NCI-H2227 (cell line): ENCODE measurements at regions not wholly inside any gene's neighbourhood (a gene's known extent, or its start where the extent isn't known, plus 50 kb on each side); places are given as distances from the start of the nearest gene placed in this dataset.

Experiments
- DNase-seq: peaks from one replicate; lab custom pipeline; 2025; ENCODE audit not compliant: unreplicated experiment; lab: John Stamatoyannopoulos, UW

GRCh38 chr4:15262396-15262795 is 165.4 kb upstream of the C1QTNF7 start:
- no peak for DNase-seq

GRCh38 chr4:15270201-15270600 is 157.6 kb upstream of the C1QTNF7 start:
- DNase-seq: no peak

GRCh38 chr4:15286041-15286440 is 141.8 kb upstream of the C1QTNF7 start:
- DNase-seq: no peak

- DNase-seq: no peak
Observed at GRCh38 chr4:15291122-15291521, 136.7 kb upstream of the C1QTNF7 start.

- DNase-seq: no peak
Observed at GRCh38 chr4:15293711-15294110, 134.1 kb upstream of the C1QTNF7 start.

- no peak for DNase-seq
Observed at GRCh38 chr4:15294202-15294601, 133.6 kb upstream of the C1QTNF7 start.

- no peak for DNase-seq
Observed at GRCh38 chr4:15294832-15295231, 133.0 kb upstream of the C1QTNF7 start.

GRCh38 chr4:15295421-15296162 is 132.2 kb upstream of the C1QTNF7 start:
- DNase-seq: no peak

GRCh38 chr4:15297344-15297743 is 130.5 kb upstream of the C1QTNF7 start:
- no peak for DNase-seq

- no peak for DNase-seq
Observed at GRCh38 chr4:15299627-15300026, 128.2 kb upstream of the C1QTNF7 start.

- no peak for DNase-seq
Observed at GRCh38 chr4:15303052-15303641, 124.7 kb upstream of the C1QTNF7 start.

GRCh38 chr4:15314974-15315373 is 112.9 kb upstream of the C1QTNF7 start:
- DNase-seq: no peak

GRCh38 chr4:15317246-15317645 is 110.6 kb upstream of the C1QTNF7 start:
- no peak for DNase-seq

GRCh38 chr4:15318621-15319348 is 109.0 kb upstream of the C1QTNF7 start:
- no peak for DNase-seq

- no peak for DNase-seq
Observed at GRCh38 chr4:15320121-15320678, 107.6 kb upstream of the C1QTNF7 start.

GRCh38 chr4:15322006-15322405 is 105.8 kb upstream of the C1QTNF7 start:
- no peak for DNase-seq

GRCh38 chr4:15325987-15326386 is 101.8 kb upstream of the C1QTNF7 start:
- DNase-seq: no peak

- DNase-seq: no peak
Observed at GRCh38 chr4:15327311-15328298, 100.2 kb upstream of the C1QTNF7 start.

- DNase-seq: no peak
Observed at GRCh38 chr4:15331930-15332329, 95.9 kb upstream of the C1QTNF7 start.

- DNase-seq: no peak
Observed at GRCh38 chr4:15332377-15332776, 95.5 kb upstream of the C1QTNF7 start.
